GM20431 (cell line): ENCODE measurements at regions not wholly inside any gene's neighbourhood (a gene's known extent, or its start where the extent isn't known, plus 50 kb on each side); places are given as distances from the start of the nearest gene placed in this dataset.
"Not testable (repeated sequence)": the region's sequence is repeated elsewhere in the genome, so short reads cannot be mapped to it uniquely, and the experiment has no call there.

Experiments used
- in situ Hi-C: fragments of 300-500 bp; cut with MseI, MboI; formaldehyde crosslinking; loops from one replicate; pipeline ENCODE4 v1.15.0; 2020; ENCODE audit warnings: low sequenced_read_pairs; ENCODE audit not compliant: unreplicated experiment

DNA sequence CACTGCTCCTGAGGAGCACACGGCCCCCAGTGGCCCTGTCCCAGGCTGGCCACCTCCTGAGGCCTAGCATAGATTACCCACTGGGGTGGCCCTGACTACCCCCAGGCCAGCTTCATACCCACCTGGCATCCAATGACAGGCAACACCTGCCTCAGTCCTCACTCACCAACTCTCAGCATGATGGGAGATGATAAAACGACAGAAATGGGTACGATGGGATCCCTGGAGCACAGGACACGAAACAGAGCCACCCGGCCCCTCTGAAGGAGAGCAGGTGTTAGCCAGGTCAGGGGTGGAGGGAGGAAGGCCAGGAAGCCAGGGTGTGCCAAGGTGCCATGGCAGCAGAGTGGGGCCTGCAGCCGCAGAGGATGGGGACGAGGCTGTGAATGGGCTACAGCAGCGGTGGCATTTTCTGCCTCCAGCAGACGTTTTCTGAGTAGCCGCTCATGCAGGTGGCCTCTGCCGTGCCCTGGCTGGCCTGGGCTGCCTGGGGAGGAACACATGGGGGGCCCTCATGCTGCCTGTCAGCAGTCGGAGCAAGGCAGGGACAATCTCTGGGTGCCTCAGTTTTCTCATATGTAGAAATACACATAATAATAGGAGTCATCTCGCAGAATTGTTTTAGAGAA is 50.2 kb upstream of the FGF3 start:
- in situ Hi-C loops: no loop called here

DNA sequence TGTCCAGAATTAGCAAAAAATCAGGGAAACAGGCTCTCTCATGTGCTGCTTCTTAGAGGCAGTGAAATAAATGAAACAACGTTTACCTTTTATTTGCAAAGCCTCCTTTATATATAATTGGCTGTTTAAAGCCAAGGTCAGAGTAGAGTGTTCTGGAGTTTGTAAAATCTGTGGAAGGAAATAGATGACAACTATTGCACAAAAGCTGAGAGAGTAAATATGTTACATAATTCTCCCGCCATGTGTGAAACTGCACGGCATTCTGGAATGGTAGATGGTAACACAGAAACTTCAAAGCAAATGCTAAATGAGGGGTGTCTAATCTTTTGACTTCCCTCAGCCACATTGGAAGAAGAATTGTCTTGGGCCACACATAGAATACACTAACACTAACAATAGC is 51.5 kb upstream of the FGF3 start:
- in situ Hi-C loops: no loop called here

DNA sequence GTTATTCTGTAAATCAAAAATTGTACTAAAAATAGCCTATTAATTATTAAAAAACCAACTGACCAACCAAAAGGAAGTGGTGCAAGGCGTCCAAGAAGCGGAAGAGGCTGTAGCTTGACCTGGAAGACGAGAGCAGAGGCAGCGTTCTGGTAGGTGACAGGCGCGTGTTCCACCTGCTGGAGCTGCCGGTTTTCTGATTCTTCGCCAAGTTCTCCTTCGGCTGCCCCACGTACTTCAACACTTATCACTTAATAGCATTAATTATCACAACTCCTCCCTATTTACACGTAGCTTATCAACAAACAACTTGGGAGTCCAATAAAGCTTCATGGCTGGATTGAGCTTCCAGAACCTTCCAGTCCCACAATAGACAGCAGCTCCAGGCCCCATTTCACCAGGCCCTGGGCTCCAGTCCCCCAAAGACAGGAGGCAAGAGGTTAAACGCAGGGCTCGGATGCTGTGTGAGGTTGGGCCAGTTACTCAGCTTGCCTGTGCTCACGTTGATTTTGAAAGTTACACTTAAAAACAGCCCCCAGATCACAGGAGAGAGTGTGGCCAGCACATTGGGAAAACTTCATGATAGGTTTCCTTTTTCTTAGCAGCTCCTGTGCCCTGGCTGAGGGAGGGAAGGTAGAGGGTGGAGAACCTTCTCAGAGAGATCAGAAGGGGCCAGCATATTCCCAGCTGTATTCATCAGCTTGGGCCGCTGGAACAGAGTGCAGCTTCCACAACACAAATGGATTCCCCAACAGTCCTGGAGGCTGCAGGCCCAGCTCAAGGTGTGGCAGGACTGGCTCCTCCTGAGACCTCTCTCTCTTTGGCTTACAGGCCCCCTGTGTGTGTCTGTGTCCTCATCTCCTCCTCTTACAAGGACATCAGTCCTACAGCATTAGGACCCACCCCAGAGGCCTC is 54.2 kb upstream of the FGF3 start:
- in situ Hi-C loops: no loop called here

DNA sequence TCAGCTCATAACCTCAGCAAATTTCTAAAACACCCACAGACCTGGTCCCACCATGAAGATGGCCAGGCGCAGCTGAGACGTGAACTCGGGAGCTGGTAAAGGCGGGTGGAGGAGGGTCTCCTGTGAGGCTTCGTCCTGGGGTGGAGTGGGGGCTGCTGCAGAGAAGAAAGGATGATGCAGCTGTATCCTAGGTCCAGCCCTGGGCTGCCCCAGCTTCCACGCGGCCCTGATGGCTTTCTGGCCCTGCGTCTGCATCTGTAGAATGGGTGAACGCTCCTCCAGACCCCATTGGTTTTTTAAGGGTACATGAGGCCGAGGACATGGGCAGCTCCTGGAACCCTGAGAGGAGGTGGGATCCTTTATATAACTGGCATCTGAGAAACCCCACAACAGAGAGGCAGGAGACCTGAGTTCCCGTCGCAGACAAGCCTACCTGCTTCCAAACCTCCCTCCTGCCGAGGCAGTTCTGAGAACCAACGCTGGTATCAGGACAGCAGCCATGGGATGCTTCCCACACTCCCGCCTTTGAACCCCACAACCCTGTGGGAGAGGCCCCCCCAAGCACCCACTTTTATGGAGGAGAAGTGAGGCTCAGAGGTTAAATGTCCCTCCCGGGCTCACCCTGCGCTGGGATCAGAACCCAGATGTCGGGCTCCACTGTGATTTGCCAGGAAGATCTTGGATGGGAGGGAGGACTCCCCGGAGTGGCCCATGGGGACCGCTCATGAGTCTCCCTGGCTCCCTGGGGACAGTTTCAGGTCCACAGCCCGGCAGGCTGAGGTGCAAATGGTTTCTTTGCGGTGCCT is 55.2 kb upstream of the FGF3 start:
- in situ Hi-C loops: no loop called here

DNA sequence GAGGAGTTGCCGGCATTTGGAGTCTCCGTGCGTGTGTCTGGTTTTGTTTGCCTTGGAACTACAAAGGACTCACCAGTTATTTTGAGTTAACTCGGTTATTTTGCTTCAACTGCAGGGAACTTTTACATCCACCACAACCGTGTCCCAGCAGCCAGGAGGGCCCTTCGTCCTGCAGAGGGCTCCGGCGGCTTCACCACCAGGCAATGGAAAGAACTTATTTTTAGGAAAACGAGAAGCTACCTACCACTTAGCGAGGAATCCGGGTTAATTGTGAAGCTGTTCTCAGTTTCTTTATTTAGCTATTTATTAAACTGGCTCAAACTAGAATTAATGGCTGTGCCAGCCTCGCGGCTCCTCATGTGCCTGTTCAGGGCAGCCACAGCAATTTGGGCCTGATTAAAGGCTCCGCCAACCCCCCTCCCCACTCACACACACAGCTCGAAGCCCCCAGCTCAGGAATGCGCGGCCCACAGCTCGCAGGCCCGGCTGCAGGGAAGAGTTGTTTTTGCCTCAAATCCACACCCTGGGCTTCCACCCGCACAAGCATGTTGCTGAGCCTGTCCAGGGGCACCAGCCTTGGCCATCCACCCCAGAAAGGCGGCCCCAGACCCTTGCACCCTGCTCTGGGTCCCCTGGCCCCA is 55.9 kb upstream of the FGF3 start:
- in situ Hi-C loops: no loop called here

DNA sequence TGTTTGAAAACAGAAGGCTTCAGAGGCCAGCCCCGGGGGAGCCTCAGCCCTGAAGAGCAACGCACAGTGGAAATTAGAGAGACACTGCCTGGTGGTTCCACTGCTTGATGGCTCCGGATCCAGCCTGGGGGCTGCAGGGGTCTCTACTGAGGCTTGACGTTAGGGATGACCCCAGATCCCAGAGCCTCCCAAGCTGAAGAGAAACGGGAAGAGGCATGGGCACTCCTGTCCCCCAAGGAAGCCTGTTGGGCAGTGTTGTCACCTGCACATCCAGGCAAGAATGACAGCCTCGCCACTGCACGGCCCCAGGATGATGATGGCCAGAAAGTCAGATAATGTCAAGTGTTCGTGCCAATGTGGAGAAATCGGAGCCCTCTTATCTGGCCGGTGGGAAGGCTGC is 56.8 kb upstream of the FGF3 start:
- in situ Hi-C loops: no loop called here

DNA sequence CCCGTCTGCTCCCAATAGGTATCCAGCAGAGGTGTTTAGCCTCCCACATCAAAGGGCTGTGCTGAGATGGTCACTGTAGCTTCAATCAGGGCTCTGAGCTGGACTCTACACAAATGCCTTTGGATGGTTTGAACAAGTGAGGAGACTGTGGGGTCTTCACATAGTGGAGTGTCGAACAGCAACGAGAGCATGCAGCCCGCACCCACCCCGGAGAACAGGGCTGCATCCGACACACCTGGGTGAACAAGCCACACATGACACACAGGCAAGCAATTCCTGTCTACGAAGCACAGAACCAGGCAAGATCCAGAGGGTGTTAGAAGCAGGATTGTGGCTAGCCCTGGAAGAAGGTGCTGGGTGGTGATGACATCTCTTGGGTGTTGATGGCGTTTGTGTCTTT is 58.0 kb upstream of the FGF3 start:
- in situ Hi-C loops: no loop called here

DNA sequence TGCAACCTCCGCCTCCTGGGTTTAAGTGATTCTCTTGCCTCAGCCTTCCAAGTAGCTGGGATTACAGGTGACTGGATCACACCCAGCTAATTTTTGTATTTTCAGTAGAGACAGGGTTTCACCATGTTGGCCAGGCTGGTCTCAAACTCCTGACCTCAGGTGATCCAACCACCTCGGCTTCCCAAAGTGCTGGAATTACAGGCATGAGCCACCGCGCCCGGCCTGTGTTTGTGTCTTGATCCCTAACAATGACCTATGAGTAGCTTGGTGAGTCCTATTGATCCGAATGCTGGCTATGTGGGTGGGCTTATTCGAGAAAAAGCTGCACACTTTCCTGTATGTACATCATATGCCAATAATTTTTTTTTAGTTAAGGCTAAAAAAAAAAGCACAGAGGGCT is 58.5 kb upstream of the FGF3 start:
- in situ Hi-C loops: not testable (repeated sequence)

DNA sequence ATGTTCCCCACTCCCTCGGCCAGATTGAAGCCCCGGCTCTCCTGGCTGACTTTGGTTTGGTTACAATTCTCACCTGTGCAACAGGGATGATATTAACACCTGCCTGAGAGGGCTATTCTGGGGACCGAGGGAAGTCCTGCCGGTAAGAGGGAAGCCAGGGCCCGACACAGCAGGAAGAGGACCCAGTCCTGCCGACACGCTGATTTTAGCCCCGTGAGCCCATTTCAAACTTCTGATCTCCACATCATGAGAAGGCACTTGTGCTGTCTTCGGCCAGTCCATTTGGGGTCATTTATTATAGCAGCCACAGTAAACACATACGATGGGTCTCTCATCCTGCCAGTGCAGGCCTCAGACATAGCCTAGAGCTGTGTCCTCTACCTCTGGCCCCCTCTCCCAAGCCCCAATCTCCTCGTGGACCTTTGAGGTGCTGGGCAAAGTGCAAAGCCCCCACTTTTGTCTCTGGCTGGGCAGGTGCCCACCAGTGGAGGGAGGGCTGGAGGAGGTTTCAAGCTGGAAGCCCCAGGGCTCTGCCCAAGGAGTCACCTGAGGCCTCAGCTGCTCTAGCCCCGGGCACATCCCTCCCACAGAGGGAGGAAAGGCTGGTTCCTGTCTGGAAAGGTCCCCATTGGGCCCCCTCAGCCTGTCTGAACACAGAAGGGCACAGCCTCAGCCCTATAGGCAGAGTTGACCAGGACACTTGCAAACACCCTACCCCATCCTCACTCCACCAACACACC is 59.1 kb upstream of the FGF3 start:
- in situ Hi-C loops: no loop called here

DNA sequence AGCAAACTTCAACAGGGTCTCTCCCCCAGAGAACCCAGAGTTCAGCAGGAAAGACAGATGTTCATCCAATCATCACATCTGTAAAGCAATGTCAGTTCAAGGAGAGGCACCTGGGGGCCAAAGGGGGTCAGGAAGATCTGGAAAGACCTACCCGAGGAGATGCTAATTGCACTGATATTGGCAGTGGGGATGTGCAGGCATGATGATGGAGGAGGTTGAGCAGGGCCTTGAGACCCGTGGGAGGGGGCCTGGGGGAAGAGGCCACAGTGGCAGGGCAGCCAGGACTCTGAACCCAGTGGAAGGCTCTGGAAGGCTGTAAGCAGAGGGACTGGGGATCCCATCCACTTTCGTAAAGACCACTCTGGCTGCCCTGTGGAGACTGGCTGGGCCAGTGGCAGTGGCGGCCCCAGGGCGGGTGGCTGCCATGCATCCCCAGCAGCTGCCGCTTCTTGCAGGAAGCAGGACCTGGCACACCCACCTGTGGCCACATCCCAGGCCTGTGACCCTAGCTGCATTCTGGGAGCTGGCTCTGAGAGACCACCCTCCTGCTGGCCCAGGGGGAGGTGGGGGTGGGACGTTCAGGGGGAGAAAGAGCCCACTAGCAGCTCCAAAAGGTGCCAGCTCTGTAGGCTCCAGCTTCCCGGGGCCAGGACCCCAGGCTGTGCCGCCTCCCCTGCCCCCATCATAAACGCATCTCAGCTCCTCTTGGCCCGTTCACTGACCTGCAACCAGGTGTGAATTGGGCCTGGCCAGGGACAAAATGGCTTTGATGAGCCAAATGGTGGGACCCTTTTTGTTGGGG is 59.9 kb upstream of the FGF3 start:
- in situ Hi-C loops: no loop called here

DNA sequence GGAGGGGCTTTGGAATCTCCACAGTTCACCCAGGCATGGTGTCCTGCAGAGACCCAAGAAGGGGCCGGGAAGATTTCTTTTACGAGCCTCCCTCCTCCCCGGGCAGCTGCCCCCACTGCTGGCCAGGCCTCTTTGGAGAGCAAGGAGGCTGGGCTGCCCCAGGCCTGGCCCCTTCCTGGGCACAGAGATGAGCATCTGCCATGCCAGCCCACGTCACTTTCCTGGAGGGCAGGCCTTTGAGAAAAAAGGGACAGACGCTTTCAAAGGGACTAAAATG is 60.5 kb upstream of the FGF3 start:
- in situ Hi-C loops: no loop called here

DNA sequence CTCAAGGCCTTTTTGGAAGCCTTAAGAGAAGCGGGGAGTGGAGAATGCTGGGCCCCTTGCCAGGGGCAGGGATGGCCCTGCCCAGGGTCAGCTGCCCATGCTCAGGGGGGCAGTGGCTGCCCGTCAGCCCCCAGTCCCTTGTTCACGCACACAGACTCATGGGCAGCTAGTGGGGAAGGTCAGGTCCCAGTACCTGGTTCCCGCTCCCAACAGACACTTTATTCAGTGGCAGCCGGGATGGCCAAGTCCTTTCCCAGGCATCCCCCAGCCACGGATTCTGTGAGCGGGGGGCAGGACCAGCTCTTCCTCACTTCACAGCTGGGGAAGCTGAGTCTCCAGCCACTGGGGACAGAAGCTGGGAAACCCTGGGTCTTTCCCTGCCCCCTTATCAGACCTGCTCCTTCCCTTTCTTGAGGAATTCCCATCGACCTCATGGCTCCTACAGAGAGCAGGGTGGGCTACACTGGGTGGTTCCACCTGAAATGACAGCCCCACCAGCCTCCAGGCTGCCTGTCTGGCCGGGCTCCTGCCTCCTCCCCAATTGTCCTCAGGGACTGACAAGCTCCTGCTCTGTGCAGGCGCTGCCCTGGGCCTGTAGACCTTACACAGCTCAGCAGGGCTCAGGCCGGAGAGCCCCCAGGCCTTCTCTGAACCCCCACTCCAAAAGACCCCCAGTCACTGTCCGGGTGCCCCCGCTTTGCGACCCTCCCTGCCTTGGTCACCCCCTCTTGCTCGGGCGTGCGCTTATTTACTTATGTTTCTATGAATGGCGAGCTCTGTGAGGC is 61.0 kb upstream of the FGF3 start:
- in situ Hi-C loops: no loop called here

DNA sequence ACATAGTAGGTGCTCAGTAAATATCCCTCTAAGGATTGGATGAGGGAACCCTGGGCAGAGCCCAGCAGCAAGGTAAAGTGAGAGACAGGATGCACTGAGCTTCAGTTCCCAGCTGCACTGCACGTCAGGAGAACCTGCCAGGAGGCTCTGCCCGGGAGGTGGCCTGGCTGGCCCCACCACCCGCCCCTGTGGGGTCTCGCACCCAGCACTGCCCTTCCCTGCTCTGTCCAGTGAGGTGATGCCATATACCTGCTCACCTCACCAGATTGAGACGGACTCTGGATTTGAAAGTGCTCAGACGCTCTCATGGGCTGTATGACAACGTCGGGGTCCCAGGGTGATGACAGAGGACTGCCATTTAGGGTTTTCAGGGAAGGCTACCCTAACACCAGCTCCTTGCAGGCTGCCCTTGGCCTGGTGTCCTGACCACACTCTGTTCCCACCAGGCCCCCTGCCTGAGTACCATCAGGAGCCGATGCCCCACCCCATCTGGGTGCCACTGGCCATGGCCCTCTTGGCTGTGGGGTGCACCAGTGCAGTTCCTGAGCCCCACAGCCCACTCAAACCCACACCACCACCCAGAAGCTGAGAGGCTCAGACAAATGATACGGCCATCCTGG is 61.7 kb upstream of the FGF3 start:
- in situ Hi-C loops: no loop called here

DNA sequence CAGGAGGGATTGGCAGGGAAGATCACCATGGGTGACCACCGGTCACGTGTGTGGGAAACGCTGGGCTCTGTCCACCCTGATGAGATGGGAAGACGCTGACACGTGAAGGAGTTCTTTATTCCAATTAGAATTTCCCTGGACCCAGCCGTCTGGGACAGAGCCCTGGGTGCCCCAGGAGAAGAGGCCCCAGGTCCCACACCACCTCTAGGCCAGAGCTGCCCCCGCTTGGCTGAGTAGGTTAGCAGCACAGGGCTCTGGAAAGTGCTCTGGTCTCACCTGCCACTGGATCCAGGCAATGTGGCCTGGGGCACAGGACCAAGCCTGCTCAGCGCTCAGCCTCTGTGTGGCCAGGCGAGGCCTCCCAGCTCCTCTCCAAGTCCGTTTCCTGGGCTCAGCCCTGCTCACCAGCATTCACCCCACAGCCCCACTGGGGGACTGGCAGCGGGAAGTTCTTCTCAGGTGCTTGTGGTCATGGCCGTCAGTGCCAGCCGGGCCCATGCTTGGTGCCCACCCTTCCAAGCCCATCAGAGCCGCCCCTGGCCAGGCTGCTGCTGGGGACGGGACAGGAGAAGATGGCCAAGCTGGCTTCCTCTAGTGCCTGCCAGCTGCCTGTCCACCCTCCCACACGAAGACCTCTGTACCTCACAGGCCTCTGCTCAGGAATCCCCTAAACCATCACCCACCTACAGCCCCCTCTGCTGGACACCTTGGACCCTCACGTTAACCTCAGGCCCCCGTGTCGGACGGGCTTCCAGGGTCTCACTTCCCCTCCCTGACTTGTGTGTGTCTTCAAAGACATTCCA is 62.5 kb upstream of the FGF3 start:
- in situ Hi-C loops: no loop called here

DNA sequence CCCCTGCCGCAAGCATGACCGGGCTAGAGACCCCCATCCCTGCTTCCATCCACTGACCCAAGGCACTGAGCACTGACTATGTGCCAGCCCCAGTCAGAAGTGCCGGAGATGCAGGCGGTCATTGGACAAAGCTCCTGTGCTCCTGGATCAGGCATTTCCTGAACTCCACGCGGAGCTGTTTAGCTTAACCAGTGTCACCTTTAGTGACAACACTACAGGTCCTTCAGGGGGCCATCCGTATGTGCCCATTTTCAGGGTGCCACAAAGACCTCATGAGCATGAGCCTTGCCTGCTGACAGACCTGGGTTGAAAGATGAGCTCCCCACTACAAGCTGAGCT is 63.0 kb upstream of the FGF3 start:
- in situ Hi-C loops: no loop called here

DNA sequence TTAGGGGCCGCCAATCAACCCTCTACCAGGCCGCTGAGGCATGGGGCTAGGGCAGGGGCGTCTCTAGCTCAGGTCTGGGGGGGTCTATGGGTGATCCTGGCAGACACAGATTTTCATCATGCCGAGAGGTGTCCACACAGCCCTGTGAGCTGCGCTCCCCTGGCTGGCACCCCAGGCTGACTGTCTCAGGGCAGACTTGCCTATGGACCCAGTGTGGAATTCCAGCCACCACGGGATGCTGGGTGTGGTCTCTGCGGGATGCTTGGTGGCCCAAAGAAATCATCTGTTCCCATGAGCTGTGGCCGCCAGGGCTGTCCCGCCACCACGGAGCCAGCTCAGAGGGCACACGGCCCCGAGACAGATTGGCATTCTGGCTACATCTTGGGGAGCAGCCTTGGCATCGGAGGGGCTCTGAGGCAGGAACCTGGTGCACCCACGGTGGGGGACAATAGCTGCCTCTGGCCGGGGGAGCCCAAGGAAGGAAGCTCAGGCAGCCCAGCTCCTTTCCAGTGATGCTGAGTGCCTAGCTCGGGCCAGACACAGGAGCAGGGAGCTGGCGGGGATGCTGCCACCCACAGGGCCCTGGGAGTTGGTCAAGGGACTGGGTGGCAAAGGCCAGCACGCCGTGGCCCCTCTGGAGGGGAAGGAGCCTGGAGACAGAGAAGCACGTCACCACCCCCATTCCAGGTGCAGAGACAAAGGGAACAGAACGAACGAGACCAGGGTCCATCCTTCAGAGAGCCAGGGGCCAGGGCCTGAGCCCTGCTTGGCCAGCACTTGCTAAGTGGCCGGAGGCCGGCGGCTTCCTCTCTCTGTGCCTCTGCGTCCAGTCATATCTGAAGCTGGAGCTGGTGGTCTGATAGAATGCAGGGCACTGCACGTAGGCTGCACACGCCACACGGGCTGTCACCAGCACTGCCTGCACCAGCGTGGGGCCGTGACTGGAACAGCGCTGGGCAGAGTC is 64.4 kb upstream of the FGF3 start:
- in situ Hi-C loops: no loop called here
